ENCODE measurements at regions not wholly inside any gene's neighbourhood (a gene's known extent, or its start where the extent isn't known, plus 50 kb on each side); places are given as distances from the start of the nearest gene placed in this dataset.

GRCh38 chr20:10724449-10725173 lies 50.8 kb upstream of the JAG1 start:
- no peak for DNase-seq

- no peak for DNase-seq
Observed at GRCh38 chr20:10728873-10729670, 55.3 kb upstream of the JAG1 start.

DNA sequence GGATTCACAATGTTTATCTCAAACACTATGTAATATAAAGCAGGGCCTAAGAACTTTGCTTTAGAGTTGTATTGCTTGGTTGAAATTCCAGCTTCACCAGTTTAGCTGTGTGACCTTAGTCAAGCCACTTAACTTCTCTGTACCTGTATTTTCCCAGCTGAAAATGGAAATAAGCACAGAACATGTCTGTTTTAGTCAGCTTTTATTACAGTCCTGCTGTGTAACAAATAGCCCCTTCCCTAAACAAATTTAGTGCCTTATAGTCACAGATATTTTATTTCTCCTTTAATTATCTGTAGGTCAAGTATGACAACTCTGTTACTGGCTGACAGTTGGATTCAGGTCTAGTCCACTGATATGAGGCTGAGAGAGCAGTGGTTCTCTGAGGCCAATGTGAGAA lies 56.0 kb upstream of the JAG1 start:
- DNase-seq = no peak

DNA sequence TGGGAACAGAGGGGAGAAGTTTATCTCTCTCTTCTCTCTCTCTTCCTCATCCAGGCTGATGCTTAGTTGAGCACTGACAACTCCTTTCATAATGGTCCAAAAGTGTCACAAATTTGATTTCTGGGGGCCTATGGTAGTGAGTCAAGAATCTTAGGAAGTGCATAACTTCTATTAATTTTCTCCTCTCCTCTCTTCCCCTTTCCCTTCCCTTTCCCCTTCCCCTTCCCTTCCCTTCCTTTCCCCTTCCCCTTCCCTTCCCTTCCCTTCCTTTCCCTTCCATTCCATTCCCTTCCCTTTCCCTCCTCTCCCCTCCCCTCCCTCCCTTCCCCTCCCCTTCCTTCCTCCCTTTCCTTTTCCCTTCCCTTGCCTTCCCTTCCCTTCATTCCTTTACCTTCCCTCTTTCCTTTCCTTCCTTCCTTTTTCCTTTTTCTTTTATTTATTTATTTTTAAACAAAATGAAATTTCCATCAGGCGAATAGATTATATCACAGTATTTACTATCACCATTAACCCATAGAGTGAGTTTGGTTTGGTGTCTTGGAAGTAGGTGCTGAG lies 56.9 kb upstream of the JAG1 start:
- no peak for DNase-seq

DNA sequence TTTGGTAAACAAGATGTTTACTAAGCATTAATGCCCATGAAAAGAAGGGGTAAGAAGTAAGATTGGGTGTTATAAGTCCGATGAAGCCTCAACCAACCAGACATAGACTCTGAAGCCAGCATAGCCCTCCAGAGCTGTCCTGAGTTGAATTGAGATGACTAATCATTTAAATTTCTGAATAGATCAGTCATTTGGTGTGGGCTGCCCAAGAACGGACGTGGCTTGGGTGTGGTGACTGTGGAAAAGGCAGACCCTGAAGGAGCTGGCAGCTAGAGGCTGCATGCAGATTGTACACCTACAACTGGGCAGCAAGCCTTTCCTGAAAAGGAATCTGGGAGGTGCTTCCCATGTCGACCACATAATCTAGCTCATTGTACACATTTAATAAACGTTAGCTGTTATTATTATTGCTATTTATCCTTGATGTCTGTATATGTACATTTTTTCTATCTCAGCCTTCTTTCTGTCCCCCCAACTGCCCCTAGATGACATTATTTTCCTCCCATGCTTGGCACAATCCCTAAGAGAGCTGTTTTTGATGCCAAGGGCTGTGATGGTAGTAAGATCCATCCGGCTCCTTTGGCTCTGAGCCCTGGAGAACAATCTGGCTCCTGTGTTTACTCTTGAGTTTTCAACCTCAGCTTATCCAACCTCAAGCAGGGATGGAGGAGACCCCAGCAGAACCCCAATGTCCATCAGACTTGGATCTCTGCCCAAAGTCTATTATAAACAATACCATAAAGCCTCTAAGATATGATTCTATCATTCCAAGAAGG lies 57.6 kb upstream of the JAG1 start:
- DNase-seq = peak; percentile 10

DNA sequence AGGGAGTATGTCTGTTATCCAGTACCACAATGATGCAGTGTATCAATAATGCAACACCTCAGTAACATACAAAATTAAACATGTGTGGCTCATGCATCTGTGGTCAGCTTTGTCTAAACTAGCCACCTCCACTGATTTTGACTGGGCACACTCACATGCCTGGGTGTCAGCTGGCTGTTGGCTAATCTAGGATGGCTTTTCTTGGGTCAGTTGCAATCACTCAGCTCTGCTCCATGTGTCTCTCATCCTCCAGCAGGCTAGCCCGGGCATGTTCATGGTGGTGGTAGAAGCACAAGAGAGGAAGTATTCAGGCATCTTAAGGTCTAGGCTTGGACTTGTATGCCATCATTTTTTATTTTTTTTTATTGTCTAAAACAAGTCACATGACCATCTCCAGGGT lies 59.3 kb upstream of the JAG1 start:
- no peak for DNase-seq

DNA sequence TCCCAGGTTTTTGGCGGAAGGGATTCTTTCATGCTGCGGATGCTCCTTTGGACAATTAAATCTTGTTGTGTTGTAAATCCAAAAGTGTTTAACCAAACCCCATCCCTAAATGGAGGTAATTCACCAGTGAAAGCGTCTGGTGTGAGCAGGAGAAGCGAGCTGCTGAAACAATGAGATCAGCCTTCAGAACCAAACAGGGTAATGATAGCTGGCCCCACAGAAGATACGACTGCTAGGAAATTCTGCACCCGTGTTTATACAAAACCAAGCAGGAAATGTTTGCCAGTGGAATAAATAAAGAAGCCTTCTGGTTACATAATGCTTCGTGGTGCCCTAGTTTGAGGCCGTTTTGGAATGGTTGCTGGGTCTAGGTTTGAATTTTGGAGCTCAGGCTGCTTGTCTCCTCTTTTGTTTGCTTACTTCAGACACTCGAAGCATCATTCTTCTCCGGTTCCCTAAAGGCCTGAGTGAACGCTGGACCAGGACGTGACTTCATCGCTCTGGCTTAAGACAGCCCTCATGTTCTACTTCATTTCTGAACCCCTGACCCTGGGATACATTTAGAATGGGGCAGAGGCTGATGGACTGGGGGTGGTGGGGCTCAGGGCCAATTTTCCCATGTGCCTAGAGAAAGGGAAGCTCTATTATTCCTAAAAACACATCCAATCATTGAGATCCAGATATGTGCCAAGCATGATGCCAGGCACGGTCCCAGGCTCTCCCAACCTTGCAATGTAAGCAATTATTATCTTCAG lies 61.6 kb upstream of the JAG1 start:
- no peak for DNase-seq

DNA sequence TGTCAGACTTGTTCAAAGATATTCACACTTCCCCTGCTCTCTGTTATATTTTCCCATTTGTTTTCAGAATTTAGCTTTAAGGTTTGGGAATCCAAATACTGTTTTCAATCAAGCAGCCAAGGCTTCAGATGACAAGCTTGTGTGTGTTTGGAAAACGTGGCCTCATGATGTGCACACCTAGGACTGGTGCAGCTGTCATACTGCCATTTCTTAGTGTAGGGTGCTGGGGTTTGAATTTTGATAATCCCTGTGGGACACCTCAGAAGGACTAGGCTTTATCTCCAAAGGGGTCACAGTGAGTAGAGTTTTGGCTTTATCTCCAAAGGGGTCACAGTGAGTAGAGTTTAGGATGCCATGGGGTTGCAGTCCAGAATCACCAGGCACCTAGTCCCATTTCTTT lies 65.3 kb upstream of the JAG1 start:
- no peak for DNase-seq

- DNase-seq = no peak
Observed at GRCh38 chr20:10739566-10739965, 65.8 kb upstream of the JAG1 start.

GRCh38 chr20:10741060-10741459 lies 67.3 kb upstream of the JAG1 start:
- DNase-seq = no peak

GRCh38 chr20:10745790-10746189 lies 72.0 kb upstream of the JAG1 start:
- no peak for DNase-seq

DNA sequence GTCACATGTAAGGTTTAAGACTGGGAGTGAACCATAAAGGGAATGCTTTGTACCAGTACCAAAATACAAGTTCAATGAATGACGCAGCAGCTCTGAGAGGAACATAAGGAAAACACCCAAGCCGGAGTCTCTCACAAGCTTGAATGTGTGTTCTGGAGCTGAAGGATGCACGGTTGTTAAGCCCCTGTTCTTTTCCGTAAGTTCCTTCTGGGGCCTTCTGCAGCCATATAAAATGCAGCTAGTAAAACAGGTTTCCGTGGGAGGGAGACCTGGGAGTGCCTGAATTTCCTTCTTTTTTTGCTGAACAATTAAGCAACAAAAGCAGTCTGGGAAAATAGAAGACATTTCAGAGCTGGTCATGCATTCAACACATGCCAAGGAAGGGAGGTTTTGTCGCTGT lies 73.2 kb upstream of the JAG1 start:
- no peak for DNase-seq

DNA sequence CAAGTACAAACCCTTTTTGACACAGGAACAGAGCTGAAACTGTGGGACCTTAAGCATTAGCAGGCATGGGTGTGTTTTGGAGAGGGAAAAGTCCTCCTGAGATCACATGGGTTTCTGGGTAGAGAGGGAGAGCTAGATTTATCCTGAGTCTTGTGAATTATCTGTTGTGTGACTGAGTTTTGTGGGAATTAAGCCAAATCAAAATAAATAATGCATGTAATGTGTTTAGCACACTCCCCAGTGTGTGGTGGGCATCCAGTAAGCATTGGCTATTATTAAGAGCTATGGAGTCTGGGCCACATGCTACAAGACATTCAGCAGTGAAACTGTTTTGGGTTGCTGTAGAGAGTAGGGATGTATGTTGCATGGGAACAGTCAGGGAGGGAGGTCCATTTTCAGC lies 75.3 kb upstream of the JAG1 start:
- no peak for DNase-seq

GRCh38 chr20:10752206-10752605 lies 78.4 kb upstream of the JAG1 start:
- DNase-seq = no peak

DNA sequence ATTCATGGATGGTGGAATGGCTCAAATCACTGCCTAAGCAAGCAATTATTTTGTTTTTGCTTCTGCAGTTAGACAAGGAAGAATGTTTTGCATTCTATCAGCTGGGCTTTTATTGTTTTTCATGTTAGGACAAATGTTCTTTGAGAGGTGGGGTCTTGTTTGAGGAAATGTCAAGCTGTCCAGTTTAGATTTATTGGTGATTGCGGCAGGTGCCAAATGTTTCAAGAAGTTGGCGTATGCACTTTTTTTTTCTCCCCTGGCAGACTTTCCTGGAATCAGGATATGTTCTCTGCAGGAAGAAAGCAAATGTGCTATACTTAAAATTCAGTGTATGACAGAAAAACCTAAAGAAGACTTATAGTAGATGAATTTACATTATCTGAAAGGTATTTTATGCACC lies 81.0 kb upstream of the JAG1 start:
- no peak for DNase-seq

GRCh38 chr20:10758446-10758845 lies 84.6 kb upstream of the JAG1 start:
- no peak for DNase-seq

DNA sequence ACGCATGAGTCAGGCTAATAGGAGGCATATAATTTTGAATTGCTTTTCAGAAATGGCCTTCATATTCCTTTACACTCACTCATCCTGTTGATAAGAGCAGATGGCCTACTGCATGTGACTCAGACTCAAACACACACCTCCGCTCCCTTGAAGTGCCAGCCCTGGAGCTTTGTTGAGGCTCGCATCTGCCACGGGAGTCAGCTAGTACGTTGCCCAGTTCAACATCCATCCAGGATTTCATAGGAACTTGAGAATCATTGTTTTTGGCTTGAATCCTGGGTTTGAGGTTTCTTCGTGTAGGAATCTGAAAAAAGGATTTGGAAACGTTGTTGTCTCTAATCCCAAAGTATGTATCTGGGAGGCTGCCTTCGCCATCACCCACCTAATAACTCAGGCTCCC lies 87.4 kb upstream of the JAG1 start:
- DNase-seq = no peak

DNA sequence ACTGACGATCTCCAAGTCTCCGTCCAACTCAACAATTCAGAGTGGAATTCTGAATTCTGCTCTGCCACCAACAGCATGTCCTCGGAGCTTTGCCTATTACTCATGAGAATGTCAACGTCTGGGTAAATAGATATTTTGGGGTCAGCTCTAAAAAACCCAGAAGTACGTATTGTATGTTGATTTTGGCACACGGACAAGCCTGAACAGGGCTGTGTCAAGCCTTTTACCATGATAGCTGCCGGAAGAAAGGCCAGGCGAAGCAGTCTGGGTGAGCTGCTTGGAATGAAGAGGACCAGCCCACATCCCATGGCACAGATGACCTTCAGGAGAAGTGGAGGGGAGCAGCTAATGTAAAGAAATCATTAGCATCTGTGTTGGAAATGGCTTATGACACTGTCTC lies 88.0 kb upstream of the JAG1 start:
- no peak for DNase-seq

- DNase-seq = no peak
Observed at GRCh38 chr20:10762216-10762615, 88.4 kb upstream of the JAG1 start.

DNA sequence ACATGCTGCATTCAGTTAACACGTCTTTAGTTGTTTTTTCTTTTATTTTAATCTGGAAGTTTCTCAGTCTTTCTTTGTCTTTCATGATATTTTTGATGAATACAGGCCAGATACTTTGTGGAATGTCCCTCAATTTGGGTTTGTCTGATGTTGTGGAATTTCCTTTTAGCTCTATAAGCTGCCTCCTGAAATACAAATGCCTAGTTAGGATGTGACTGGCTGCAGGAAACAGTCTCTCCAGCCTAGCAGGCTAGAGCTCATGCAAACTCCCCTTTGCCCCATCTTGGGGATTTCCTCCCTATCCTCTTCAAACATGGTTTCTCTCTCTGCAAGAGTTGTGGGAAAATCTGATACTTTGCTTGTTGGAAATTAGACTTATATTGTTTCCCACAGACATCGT lies 89.3 kb upstream of the JAG1 start:
- DNase-seq = no peak

GRCh38 chr20:10769700-10770099 lies 95.9 kb upstream of the JAG1 start:
- no peak for DNase-seq

- DNase-seq = no peak
Observed at GRCh38 chr20:10770753-10771152, 97.0 kb upstream of the JAG1 start.
